SK-N-SH (cell line): ENCODE measurements at regions not wholly inside any gene's neighbourhood (a gene's known extent, or its start where the extent isn't known, plus 50 kb on each side); places are given as distances from the start of the nearest gene placed in this dataset.

Experiments used
- CTCF ChIA-PET: fragments of 300-600, 350-600 bp; formaldehyde crosslinking; extraction: SDS; loops from one replicate; lab custom pipeline; 2021; lab: Yijun Ruan, JAX
- POLR2A ChIA-PET: fragments of 350-600 bp; sonication (Branson Sonifier 250); formaldehyde crosslinking; extraction: SDS; loops from one replicate; lab custom pipeline; 2020; ENCODE audit warnings: antibody characterized with exemption, inconsistent platforms; lab: Yijun Ruan, JAX
- DNase-seq: peaks from one replicate; pipeline ENCODE4 v3.0.0; 2012
- H2AFZ ChIP-seq: fragments of 200-600 bp; sonication (generic); 2 replicates; pipeline ENCODE4 v1.8.1; 2016; ENCODE audit warnings: antibody characterized with exemption, mild to moderate bottlenecking, low read depth
- H3F3A ChIP-seq: fragments of 200-600 bp; sonication (generic); replicated peaks from 2 replicates; pipeline ENCODE3; 2016; ENCODE audit warnings: antibody characterized with exemption, mild to moderate bottlenecking; ENCODE audit not compliant: insufficient read depth
- H3K27ac ChIP-seq, 2 experiments: fragments of 200-500 bp in 1 of 2; fragments of 200-600 bp in 1 of 2; sonication (Bioruptor generic) in 1 of 2; sonication (generic), shearing (Covaris generic) in 1 of 2; 2 replicates each; pipeline versions ENCODE4 v1.5.1 to v1.6.1; 2014 to 2016; ENCODE audit warnings: low read depth in 2 of 2, inconsistent platforms in 1 of 2, low read length in 1 of 2, mild to moderate bottlenecking in 1 of 2, mixed read lengths in 1 of 2
- H3K27me3 ChIP-seq: fragments of 200-600 bp; sonication (generic), shearing (Covaris generic); 2 replicates; pipeline ENCODE4 v1.6.1; 2016; ENCODE audit warnings: mixed run types; ENCODE audit not compliant: insufficient read depth
- H3K36me3 ChIP-seq, 2 experiments: fragments of 200-500 bp in 1 of 2; fragments of 200-600 bp in 1 of 2; sonication (Bioruptor generic) in 1 of 2; sonication (generic) in 1 of 2; replicated peaks in 1 of 2; 2 replicates each; pipeline versions ENCODE3 to v1.5.1; 2014 to 2016; ENCODE audit warnings: low read length in 1 of 2, mild to moderate bottlenecking in 1 of 2; ENCODE audit not compliant: insufficient read depth in 2 of 2, control insufficient read depth in 1 of 2
- H3K4me1 ChIP-seq, 2 experiments: fragments of 200-500 bp in 1 of 2; fragments of 200-600 bp in 1 of 2; sonication (Bioruptor generic) in 1 of 2; sonication (generic), shearing (Covaris generic) in 1 of 2; 2 replicates each; pipeline versions ENCODE4 v1.5.1 to v1.6.1; 2014 to 2016; ENCODE audit warnings: low read depth in 1 of 2, low read length in 1 of 2, mixed run types in 1 of 2; ENCODE audit not compliant: insufficient read depth in 2 of 2, control insufficient read depth in 1 of 2
- H3K4me2 ChIP-seq: fragments of 200-600 bp; sonication (generic), shearing (Covaris generic); 2 replicates; pipeline ENCODE4 v1.6.1; 2017; ENCODE audit warnings: mixed run types
- H3K4me3 ChIP-seq, 2 experiments: fragments of 200-500 bp in 1 of 2; fragments of 200-600 bp in 1 of 2; sonication (Bioruptor generic) in 1 of 2; sonication (generic), shearing (Covaris generic) in 1 of 2; 2 replicates each; pipeline versions ENCODE4 v1.5.1 to v1.8.1; 2014 to 2016; ENCODE audit warnings: low read depth in 2 of 2, inconsistent platforms in 1 of 2, low read length in 1 of 2, mild to moderate bottlenecking in 1 of 2, mixed read lengths in 1 of 2, moderate library complexity in 1 of 2
- H3K79me2 ChIP-seq: fragments of 200-600 bp; sonication (generic); 2 replicates; pipeline ENCODE4 v1.8.1; 2017; ENCODE audit warnings: mild to moderate bottlenecking; ENCODE audit not compliant: insufficient read depth
- H3K9ac ChIP-seq: fragments of 200-600 bp; sonication (generic); 2 replicates; pipeline ENCODE4 v1.6.1; 2017; ENCODE audit warnings: mixed run types
- H3K9me2 ChIP-seq: fragments of 200-600 bp; sonication (generic); 2 replicates; pipeline ENCODE4 v1.6.1; 2017; ENCODE audit warnings: mixed run types
- H3K9me3 ChIP-seq: fragments of 200-600 bp; sonication (generic); 2 replicates; pipeline ENCODE4 v1.6.1; 2017; ENCODE audit warnings: mixed run types, mild to moderate bottlenecking, moderate library complexity
- H4K20me1 ChIP-seq: fragments of 200-600 bp; sonication (generic); 2 replicates; pipeline ENCODE4 v1.6.1; 2017; ENCODE audit warnings: mild to moderate bottlenecking, mixed run types; ENCODE audit not compliant: insufficient read depth
- CHD2 ChIP-seq: fragments of 150-350 bp; IDR thresholded peaks from 2 replicates; pipeline ENCODE4 v1.6.1; 2018; ENCODE audit warnings: low read length; ENCODE audit not compliant: partially characterized antibody
- ELF1 ChIP-seq: IDR thresholded peaks from 2 replicates; pipeline ENCODE4 v1.4.0; 2012
- EZH2phosphoT487 ChIP-seq: fragments of 200-600 bp; sonication (generic); IDR thresholded peaks from 2 replicates; pipeline ENCODE4 v1.6.1; 2017; ENCODE audit warnings: low read depth, mixed run types, mild to moderate bottlenecking, antibody characterized with exemption, moderate library complexity, borderline replicate concordance
- FOXJ3 ChIP-seq: sonication (generic); formaldehyde crosslinking; IDR thresholded peaks from 2 replicates; pipeline ENCODE4 v1.5.1; 2020; ENCODE audit warnings: mild to moderate bottlenecking, missing genetic modification reagents
- FOXM1 ChIP-seq: IDR thresholded peaks from 2 replicates; pipeline ENCODE4 v1.4.0; 2012; ENCODE audit warnings: low read depth, mild to moderate bottlenecking
- JUND ChIP-seq: IDR thresholded peaks from 2 replicates; pipeline ENCODE4 v1.4.0; 2012
- MXI1 ChIP-seq: IDR thresholded peaks from 2 replicates; pipeline ENCODE4 v1.6.1; 2012; ENCODE audit warnings: mild to moderate bottlenecking, low read depth, low read length, improper control_type of control experiment
- NFIC ChIP-seq: IDR thresholded peaks from 2 replicates; pipeline ENCODE4 v1.4.0; 2012; ENCODE audit warnings: borderline replicate concordance
- NRF1 ChIP-seq: IDR thresholded peaks from 2 replicates; pipeline ENCODE4 v1.6.1; 2012; ENCODE audit warnings: low read depth, mild to moderate bottlenecking, low read length
- POLR2AphosphoS5 ChIP-seq: IDR thresholded peaks from 2 replicates; pipeline ENCODE4 v1.6.1; 2012; ENCODE audit warnings: low read depth, low read length
- RCOR1 ChIP-seq: fragments of 150-350 bp; IDR thresholded peaks from 2 replicates; pipeline ENCODE4 v1.6.1; 2017; ENCODE audit warnings: antibody characterized with exemption, low read length
- RXRA ChIP-seq: IDR thresholded peaks from 2 replicates; pipeline ENCODE4 v1.4.0; 2012; ENCODE audit warnings: low read depth, mild to moderate bottlenecking, borderline replicate concordance
- SIN3A ChIP-seq: IDR thresholded peaks from 2 replicates; pipeline ENCODE4 v1.6.1; 2012; ENCODE audit warnings: low read depth, mild to moderate bottlenecking, low read length, moderate library complexity, borderline replicate concordance
- SMC3 ChIP-seq: IDR thresholded peaks from 2 replicates; pipeline ENCODE4 v1.6.1; 2012; ENCODE audit warnings: low read depth, low read length, improper control_type of control experiment
- TEAD4 ChIP-seq: IDR thresholded peaks from 2 replicates; pipeline ENCODE4 v1.4.0; 2012; ENCODE audit warnings: mild to moderate bottlenecking, borderline replicate concordance; ENCODE audit not compliant: insufficient read depth
- YY1 ChIP-seq: IDR thresholded peaks from 2 replicates; pipeline ENCODE4 v1.4.0; 2012; ENCODE audit warnings: low read depth, mild to moderate bottlenecking
- WGBS: methylation state at CpG from one replicate; pipeline ENCODE4 v1.1.6; 2017; ENCODE audit warnings: low lambda C conversion rate; 5-methylcytosine and 5-hydroxymethylcytosine counted together
- TF ChIP-seq, protein P1 (sequence below): IDR thresholded peaks from 2 replicates; pipeline ENCODE4 v1.4.0; 2012; ENCODE audit warnings: low read depth
- TF ChIP-seq, protein P2 (sequence below): fragments of 150-350 bp; IDR thresholded peaks from 2 replicates; pipeline ENCODE4 v1.6.1; 2017; ENCODE audit warnings: antibody characterized with exemption, low read length, low read depth, borderline replicate concordance
- TF ChIP-seq, protein P3 (sequence below): fragments of 200-600 bp; sonication (generic); IDR thresholded peaks from 2 replicates; pipeline ENCODE4 v1.6.1; 2017; ENCODE audit warnings: antibody characterized with exemption, mild to moderate bottlenecking, moderate library complexity
- TF ChIP-seq, protein P4 (sequence below): IDR thresholded peaks from 2 replicates; pipeline ENCODE4 v1.4.0; 2012; ENCODE audit warnings: low read depth, borderline replicate concordance
- TF ChIP-seq, protein P5 (sequence below): IDR thresholded peaks from 2 replicates; pipeline ENCODE4 v1.6.1; 2012; ENCODE audit warnings: mild to moderate bottlenecking, low read depth, low read length, moderate library complexity

DNA sequence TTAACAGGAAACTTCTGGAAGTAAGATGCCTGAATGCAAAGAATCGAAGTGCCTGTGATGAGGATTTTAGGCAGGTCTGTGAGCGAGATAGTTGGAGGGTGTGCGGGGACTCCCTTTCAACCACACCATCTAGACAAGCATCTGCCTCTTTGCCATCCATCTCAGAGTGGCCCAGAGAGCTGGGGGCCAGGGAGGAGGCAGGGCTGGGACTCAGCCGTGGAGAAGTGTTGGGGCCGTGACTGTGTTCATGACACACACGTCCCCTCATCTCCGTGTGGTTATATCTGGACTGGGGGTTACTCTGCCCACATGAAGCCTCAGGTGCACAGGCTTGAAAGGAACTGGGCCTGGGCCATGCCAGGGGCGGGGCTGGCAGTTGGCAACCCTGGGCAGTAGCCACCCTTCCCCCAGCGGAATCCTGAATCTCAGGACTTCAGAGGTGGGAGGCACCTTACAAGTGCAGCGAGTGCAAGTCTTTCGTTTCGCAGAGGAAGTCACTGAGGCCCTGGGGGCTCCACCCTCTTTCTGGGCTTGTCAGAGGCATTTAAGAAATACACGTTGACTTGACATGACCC is 112.5 kb downstream of the SLC4A3 start:
- 15% methylated on average over 12 of the region's 13 CpGs for WGBS
- no peaks in the 10 kb centered on the region for H3F3A ChIP-seq
- CTCF ChIA-PET, result no interaction called here
- no peaks in the 10 kb centered on the region for H3K9me3 ChIP-seq
- H2AFZ ChIP-seq, result no peak overlapping the region
- no peak for DNase-seq
- H3K27ac ChIP-seq, result no peak overlapping the region
- no peak for TF ChIP-seq TEAD4
- no peak for TF ChIP-seq POLR2AphosphoS5
- no peak for TF ChIP-seq SMC3
- no peak for TF ChIP-seq FOXM1
- TF ChIP-seq JUND, result no peak
- TF ChIP-seq, all 33 proteins: peak for 0
- H3K9ac ChIP-seq, result no peak overlapping the region
- H3K4me2 ChIP-seq, result no peak overlapping the region
- POLR2A ChIA-PET, result no interaction called here
- no peaks in the 10 kb centered on the region for H3K9me2 ChIP-seq
- no peak overlapping the region for H3K4me3 ChIP-seq
- H3K36me3 ChIP-seq, result no peaks in the 10 kb centered on the region
- H3K4me1 ChIP-seq, result no peaks in the 10 kb centered on the region
- peaks cover 18% of the 10 kb centered on the region; the same call in 1 of the 2 replicates for H3K27me3 ChIP-seq
- H4K20me1 ChIP-seq, result no peaks in the 10 kb centered on the region
- no peaks in the 10 kb centered on the region for H3K79me2 ChIP-seq

DNA sequence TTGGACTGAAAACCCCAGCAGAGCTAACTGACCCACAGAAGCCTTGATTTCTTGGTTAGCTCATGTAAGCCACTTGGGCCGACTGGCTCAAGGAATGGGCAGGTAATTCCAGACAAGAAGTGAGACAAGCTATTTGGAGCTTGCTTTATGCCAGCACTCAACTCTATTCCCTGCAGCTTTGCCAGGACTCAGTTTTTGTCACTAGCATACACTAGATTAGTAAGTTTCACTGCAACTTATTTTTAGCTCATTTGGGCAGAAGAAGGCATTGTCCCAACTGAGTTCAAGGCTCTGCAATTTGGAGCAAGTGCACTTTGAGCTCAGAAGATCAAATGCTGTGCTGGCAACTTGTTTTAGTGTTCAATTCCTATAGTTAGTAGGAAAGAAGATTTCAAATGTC is 116.1 kb downstream of the SLC4A3 start:
- H3K27me3 ChIP-seq, result peaks cover 18% of the 10 kb centered on the region; the same call in 1 of the 2 replicates
- no peak for DNase-seq
- no peak overlapping the region for H2AFZ ChIP-seq
- TF ChIP-seq, protein P1, sequence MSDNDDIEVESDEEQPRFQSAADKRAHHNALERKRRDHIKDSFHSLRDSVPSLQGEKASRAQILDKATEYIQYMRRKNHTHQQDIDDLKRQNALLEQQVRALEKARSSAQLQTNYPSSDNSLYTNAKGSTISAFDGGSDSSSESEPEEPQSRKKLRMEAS, result no peak
- TF ChIP-seq ELF1 (no peak), RXRA (no peak), MXI1 (no peak), RCOR1 (no peak), NRF1 (no peak), EZH2phosphoT487 (no peak), YY1 (no peak), NFIC (no peak), CHD2 (no peak), FOXJ3 (no peak), SIN3A (no peak)
- TF ChIP-seq, protein P2, sequence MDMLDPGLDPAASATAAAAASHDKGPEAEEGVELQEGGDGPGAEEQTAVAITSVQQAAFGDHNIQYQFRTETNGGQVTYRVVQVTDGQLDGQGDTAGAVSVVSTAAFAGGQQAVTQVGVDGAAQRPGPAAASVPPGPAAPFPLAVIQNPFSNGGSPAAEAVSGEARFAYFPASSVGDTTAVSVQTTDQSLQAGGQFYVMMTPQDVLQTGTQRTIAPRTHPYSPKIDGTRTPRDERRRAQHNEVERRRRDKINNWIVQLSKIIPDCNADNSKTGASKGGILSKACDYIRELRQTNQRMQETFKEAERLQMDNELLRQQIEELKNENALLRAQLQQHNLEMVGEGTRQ, result no peak
- TF ChIP-seq, protein P3, sequence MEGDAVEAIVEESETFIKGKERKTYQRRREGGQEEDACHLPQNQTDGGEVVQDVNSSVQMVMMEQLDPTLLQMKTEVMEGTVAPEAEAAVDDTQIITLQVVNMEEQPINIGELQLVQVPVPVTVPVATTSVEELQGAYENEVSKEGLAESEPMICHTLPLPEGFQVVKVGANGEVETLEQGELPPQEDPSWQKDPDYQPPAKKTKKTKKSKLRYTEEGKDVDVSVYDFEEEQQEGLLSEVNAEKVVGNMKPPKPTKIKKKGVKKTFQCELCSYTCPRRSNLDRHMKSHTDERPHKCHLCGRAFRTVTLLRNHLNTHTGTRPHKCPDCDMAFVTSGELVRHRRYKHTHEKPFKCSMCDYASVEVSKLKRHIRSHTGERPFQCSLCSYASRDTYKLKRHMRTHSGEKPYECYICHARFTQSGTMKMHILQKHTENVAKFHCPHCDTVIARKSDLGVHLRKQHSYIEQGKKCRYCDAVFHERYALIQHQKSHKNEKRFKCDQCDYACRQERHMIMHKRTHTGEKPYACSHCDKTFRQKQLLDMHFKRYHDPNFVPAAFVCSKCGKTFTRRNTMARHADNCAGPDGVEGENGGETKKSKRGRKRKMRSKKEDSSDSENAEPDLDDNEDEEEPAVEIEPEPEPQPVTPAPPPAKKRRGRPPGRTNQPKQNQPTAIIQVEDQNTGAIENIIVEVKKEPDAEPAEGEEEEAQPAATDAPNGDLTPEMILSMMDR, result no peak
- TF ChIP-seq, protein P4, sequence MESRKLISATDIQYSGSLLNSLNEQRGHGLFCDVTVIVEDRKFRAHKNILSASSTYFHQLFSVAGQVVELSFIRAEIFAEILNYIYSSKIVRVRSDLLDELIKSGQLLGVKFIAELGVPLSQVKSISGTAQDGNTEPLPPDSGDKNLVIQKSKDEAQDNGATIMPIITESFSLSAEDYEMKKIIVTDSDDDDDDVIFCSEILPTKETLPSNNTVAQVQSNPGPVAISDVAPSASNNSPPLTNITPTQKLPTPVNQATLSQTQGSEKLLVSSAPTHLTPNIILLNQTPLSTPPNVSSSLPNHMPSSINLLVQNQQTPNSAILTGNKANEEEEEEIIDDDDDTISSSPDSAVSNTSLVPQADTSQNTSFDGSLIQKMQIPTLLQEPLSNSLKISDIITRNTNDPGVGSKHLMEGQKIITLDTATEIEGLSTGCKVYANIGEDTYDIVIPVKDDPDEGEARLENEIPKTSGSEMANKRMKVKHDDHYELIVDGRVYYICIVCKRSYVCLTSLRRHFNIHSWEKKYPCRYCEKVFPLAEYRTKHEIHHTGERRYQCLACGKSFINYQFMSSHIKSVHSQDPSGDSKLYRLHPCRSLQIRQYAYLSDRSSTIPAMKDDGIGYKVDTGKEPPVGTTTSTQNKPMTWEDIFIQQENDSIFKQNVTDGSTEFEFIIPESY, result no peak
- TF ChIP-seq, protein P5, sequence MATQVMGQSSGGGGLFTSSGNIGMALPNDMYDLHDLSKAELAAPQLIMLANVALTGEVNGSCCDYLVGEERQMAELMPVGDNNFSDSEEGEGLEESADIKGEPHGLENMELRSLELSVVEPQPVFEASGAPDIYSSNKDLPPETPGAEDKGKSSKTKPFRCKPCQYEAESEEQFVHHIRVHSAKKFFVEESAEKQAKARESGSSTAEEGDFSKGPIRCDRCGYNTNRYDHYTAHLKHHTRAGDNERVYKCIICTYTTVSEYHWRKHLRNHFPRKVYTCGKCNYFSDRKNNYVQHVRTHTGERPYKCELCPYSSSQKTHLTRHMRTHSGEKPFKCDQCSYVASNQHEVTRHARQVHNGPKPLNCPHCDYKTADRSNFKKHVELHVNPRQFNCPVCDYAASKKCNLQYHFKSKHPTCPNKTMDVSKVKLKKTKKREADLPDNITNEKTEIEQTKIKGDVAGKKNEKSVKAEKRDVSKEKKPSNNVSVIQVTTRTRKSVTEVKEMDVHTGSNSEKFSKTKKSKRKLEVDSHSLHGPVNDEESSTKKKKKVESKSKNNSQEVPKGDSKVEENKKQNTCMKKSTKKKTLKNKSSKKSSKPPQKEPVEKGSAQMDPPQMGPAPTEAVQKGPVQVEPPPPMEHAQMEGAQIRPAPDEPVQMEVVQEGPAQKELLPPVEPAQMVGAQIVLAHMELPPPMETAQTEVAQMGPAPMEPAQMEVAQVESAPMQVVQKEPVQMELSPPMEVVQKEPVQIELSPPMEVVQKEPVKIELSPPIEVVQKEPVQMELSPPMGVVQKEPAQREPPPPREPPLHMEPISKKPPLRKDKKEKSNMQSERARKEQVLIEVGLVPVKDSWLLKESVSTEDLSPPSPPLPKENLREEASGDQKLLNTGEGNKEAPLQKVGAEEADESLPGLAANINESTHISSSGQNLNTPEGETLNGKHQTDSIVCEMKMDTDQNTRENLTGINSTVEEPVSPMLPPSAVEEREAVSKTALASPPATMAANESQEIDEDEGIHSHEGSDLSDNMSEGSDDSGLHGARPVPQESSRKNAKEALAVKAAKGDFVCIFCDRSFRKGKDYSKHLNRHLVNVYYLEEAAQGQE, result no peak
- no peaks in the 10 kb centered on the region for H3K9me3 ChIP-seq
- no peak overlapping the region for H3K27ac ChIP-seq
- no peaks in the 10 kb centered on the region for H3K9me2 ChIP-seq
- no peaks in the 10 kb centered on the region for H3F3A ChIP-seq
- ChIA-PET POLR2A (no interaction called here), CTCF (interaction anchor here (0.8 to 4.0 kb wide), 3 partner anchors 8 to 1830 kb away, joined by 3 to 20 read pairs (median 13); partner anchors contain the start of gene EPHA4)
- H4K20me1 ChIP-seq, result no peaks in the 10 kb centered on the region
- no peaks in the 10 kb centered on the region for H3K79me2 ChIP-seq
- no peak overlapping the region for H3K9ac ChIP-seq
- H3K4me3 ChIP-seq, result no peak overlapping the region
- 0% methylated on average over 1 of the region's 1 CpG for WGBS
- H3K36me3 ChIP-seq, result no peaks in the 10 kb centered on the region
- H3K4me2 ChIP-seq, result no peak overlapping the region
- no peaks in the 10 kb centered on the region for H3K4me1 ChIP-seq
